ENCODE measurements at regions not wholly inside any gene's neighbourhood (a gene's known extent, or its start where the extent isn't known, plus 50 kb on each side); places are given as distances from the start of the nearest gene placed in this dataset.

DNA sequence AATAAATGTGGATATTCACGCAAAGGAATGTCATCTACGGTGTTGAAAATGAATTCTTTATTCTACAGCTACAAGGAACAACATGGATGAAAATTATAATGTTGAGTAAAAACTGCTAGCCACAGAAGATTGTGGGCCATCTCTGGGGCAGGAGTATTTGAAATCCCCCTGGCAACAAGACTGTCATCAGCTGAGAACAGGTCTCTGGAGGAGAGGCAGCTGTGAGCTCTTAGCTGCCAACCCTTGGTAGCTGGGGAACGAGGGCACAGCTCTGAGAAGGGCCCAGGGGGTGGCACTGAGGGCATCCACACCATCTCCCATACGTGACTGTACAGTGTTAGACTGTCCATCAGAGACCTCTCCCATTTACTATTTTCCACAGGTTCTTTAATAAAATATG lies 340.1 kb upstream of the MGMT start:
- TF ChIP-seq, protein P1, sequence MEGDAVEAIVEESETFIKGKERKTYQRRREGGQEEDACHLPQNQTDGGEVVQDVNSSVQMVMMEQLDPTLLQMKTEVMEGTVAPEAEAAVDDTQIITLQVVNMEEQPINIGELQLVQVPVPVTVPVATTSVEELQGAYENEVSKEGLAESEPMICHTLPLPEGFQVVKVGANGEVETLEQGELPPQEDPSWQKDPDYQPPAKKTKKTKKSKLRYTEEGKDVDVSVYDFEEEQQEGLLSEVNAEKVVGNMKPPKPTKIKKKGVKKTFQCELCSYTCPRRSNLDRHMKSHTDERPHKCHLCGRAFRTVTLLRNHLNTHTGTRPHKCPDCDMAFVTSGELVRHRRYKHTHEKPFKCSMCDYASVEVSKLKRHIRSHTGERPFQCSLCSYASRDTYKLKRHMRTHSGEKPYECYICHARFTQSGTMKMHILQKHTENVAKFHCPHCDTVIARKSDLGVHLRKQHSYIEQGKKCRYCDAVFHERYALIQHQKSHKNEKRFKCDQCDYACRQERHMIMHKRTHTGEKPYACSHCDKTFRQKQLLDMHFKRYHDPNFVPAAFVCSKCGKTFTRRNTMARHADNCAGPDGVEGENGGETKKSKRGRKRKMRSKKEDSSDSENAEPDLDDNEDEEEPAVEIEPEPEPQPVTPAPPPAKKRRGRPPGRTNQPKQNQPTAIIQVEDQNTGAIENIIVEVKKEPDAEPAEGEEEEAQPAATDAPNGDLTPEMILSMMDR (IDR thresholded peaks at IDR 0.05; ENCODE audit: poor library complexity, severe bottlenecking): no peak
- TF ChIP-seq RAD21 (conservative IDR thresholded peaks at IDR 0.05) (no peak), EZH2 (IDR thresholded peaks at IDR 0.05; ENCODE audit: borderline replicate concordance, insufficient read depth, low read length, poor library complexity, severe bottlenecking) (no peak), TAF1 (IDR thresholded peaks at IDR 0.05; ENCODE audit: low read depth) (no peak), EP300 (conservative IDR thresholded peaks at IDR 0.05; ENCODE audit: poor library complexity, severe bottlenecking) (no peak)
